Testis (tissue), 2 donors: ENCODE measurements at regions not wholly inside any gene's neighbourhood (a gene's known extent, or its start where the extent isn't known, plus 50 kb on each side); places are given as distances from the start of the nearest gene placed in this dataset.

Experiments used
- CTCF ChIP-seq, 3 experiments: fragments of 450-650 bp in 2 of 3; fragments of 200-600 bp in 1 of 3; sonication (generic) in 1 of 3; IDR thresholded peaks; one replicate each; pipeline ENCODE4 v1.5.1; 2016 to 2019; ENCODE audit warnings: antibody characterized with exemption in 3 of 3, mild to moderate bottlenecking in 2 of 3, moderate library complexity in 1 of 3
- POLR2A ChIP-seq: fragments of 450-650 bp; IDR thresholded peaks from one replicate; pipeline ENCODE4 v1.6.1; 2017; ENCODE audit warnings: antibody characterized with exemption, mild to moderate bottlenecking, moderate library complexity

GRCh38 chr14:82113710-82114109 lies 580.1 kb upstream of the SEL1L start:
- TF ChIP-seq CTCF (IDR thresholded peaks at IDR 0.05) (no peak), POLR2A (no peak)
